ENCODE measurements at regions not wholly inside any gene's neighbourhood (a gene's known extent, or its start where the extent isn't known, plus 50 kb on each side); places are given as distances from the start of the nearest gene placed in this dataset.

GRCh38 chr4:141349236-141349635 lies 128.5 kb downstream of the ZNF330 start:
- TF ChIP-seq CTCF (IDR thresholded peaks at IDR 0.05) = no peak

GRCh38 chr4:141350122-141350905 lies 129.6 kb downstream of the ZNF330 start:
- no peak for TF ChIP-seq CTCF (IDR thresholded peaks at IDR 0.05)

- TF ChIP-seq CTCF (IDR thresholded peaks at IDR 0.05) = no peak
Measured at GRCh38 chr4:141352331-141352730, 131.6 kb downstream of the ZNF330 start.

- no peak for TF ChIP-seq CTCF (IDR thresholded peaks at IDR 0.05)
Measured at GRCh38 chr4:141352909-141353525, 132.3 kb downstream of the ZNF330 start.

GRCh38 chr4:141356321-141356962 lies 135.7 kb downstream of the ZNF330 start:
- no peak for TF ChIP-seq CTCF (IDR thresholded peaks at IDR 0.05)

GRCh38 chr4:141356963-141357335 lies 136.3 kb downstream of the ZNF330 start:
- TF ChIP-seq CTCF (IDR thresholded peaks at IDR 0.05) = no peak

- no peak for TF ChIP-seq CTCF (IDR thresholded peaks at IDR 0.05)
Measured at GRCh38 chr4:141371206-141371605, 150.5 kb downstream of the ZNF330 start.

Data from LNCAP (cell line).